HG03095 (cell line): ENCODE measurements at regions not wholly inside any gene's neighbourhood (a gene's known extent, or its start where the extent isn't known, plus 50 kb on each side); places are given as distances from the start of the nearest gene placed in this dataset.

ENCODE experiments used
- ATAC-seq: cut with Tn5 transposase; IDR thresholded peaks from one replicate; pipeline ENCODE4 v1.9.1; 2021; ENCODE audit warnings: moderate library complexity; ENCODE audit not compliant: unreplicated experiment

DNA sequence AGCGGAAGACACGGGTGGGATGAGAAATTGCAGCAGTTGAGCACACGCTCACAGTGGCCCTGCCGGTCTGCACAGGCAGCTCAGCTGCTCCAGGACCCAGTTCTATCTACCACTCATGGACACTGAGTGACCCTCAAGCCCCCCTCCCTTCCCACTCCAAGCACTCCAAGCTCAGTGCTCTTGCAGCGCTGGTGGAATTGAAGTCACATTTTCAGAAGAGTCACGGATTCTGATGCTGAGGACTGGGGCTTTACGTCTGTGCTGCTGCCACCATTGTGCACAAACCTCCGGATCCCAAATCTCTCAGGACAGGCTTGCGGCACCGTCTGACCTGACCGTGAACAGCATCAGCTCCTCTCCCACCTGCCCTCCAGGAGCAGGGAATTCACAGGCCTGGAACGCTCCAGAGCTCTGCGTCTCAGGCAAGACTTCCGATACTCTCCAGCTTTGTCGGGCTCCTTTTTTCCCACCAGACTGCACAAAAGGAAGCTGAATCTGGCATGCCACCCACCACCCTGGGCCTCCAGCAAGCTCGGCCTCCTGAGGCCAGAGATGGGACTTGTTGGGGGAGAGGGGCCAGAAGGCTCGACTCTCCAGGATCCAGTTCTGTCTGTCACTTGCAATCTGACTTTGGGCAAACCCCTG lies 213.1 kb upstream of the RTL1 start:
- no peak for ATAC-seq

- ATAC-seq, result no peak
These were observed 214.0 kb upstream of the RTL1 start for GRCh38 chr14:101117543-101117942.

DNA sequence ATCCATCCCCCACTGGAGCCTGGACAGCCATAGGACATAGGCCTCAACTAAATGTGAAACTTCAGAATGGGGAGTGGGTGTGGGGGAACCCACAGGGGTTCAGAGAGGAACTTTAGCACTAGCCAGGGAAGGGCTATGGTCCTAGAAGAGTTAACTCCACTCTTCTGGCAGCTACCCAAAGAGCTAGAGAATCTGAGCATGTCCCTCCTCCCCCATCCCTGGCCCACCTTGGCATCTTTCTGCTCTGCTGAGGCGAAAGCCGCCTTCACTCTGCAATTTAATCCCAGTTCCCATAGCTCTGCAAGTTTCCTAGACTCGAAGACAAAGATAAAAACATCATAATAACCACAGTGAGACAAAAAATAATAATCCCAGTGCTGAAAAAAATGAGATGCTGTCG lies 214.7 kb upstream of the RTL1 start:
- ATAC-seq, result no peak

GRCh38 chr14:101118746-101119591 lies 215.4 kb upstream of the RTL1 start:
- ATAC-seq, result no peak

- no peak for ATAC-seq
These were observed 216.5 kb upstream of the RTL1 start for GRCh38 chr14:101119830-101120571.

- no peak for ATAC-seq
These were observed 217.4 kb upstream of the RTL1 start for GRCh38 chr14:101120641-101121507.

DNA sequence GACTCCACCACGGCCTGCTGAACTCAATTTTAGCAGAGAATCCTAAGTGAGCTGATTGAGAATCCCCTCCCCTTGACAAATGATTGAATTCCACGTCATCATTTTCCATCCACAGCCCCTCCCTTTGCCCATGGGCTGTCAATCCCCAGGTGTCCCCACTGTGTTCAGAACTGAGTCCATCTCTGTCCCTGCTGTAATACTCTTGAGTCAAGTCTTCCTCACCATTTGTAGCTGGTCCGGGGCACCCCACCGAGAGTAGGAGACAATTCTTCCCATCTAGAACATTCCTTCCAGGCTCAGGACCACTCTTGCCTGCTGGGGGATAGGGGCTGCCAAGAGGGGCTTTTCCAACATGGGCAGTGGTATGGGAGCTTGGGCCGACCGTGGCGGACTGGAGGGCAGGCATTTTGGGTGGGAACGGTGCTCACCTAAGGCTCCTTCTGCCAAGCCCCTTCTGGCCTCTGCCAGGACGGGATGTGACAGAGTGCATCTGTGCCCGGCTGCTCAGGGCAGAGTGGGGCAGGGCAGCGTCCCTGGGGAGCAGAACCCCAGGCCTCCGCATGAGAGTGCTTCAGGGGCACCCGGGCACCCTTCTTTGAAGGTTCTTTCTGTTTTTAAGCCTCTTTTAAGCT lies 218.1 kb upstream of the RTL1 start:
- no peak for ATAC-seq

- ATAC-seq, result no peak
These were observed 219.0 kb upstream of the RTL1 start for GRCh38 chr14:101122237-101123141.

- ATAC-seq, result no peak
These were observed 220.3 kb upstream of the RTL1 start for GRCh38 chr14:101123618-101124510.

DNA sequence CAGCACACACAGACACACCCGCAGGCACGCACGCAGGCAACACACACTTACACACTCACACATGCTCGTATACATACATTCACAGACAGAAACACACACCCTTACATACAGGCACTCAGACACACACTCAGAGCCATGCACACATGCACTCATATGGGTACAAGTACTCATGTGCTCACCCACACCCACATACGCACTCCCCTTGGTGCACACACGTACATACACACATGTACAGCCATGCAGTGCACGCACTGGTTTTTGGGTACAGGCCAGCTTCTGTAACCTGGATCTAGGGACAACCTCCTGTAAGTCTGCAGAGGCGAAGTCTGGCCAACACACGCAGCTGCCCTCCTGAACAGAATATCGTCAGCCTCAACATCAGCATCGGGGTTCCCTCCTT lies 221.3 kb upstream of the RTL1 start:
- ATAC-seq, result no peak

DNA sequence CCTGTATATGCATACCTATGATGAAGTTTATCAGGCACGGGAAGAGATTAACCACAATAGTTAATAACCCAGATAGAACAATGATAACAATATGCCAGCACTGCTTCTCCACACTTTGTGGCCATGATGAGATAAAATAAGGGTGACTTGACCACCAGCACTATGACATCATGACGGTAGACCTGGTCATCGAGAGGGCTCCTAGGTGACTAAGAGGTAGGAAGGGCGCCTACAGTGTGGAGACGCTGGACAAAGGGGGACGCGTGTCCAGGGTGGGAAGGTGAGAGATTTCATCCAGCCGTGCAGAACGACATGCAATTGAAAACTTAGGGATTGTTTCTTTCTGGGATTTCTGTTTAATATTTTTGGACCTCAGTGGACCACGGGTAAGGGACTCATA lies 221.8 kb upstream of the RTL1 start:
- ATAC-seq, result no peak

DNA sequence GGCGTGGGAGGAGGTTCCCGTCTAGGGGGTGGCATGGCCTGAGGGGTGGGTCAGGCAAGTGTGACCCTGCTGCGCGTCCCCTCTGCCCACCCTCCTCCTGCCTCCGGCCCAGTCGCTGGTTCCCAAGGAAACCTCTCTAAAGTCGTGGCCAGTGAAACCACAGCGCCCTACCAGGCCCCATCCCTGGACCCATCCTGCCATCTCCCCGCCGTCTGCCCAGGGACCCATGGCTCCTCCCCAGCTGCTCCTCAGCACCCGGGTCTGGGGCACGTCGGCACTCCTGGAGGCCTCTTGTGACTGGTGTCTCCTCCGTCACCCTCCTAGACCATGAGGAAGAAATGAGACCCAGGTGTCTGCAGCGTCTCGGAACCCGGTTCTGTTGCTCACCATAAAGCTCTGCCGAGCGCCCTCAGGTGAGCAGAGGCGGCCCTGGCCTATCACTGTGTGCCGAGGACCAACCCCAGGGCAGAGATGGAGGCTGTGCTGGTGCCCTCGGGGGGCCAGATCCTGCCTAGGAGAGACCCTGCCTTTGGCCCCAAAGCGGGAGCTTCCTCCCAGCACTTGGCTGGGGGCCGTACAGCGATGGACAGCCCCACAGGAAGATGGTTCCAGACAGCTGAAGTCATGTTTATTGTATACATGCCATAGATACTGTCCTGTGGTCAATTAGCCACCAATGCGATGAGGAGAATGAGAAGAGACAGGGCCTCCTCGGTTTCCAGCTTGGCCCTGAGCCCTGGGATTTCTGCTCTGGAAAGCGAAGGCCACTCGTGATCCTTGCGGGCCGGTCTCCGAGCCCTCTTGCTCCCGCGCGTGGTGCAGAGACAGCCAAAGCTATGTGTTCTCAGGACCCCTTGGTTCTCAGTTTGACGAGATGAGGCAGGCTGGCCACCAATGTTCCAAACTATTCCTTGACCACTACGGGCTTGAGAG lies 222.5 kb upstream of the RTL1 start:
- no peak for ATAC-seq

DNA sequence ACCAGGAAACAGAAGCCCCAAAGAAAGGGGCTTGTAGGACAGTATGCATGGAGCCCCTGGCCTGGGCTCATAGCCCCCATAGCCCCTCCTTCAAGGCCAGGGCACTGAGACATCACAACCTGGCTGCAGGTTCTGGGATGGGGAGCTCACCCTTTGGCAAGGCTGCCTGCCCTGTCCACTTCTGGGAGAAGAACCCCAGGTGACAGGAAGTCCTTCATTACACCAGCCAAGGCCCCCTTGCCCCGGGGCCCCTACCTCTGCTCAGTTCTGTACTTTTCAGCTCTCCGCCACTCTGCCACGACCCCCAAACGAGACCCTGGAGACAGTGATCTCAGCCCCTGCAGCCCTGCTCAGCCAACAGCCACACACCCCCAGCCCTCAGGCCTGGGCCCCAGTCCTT lies 223.2 kb upstream of the RTL1 start:
- no peak for ATAC-seq

- no peak for ATAC-seq
These were observed 223.7 kb upstream of the RTL1 start for GRCh38 chr14:101127224-101127623.

- ATAC-seq, result no peak
These were observed 225.2 kb upstream of the RTL1 start for GRCh38 chr14:101128478-101129321.

DNA sequence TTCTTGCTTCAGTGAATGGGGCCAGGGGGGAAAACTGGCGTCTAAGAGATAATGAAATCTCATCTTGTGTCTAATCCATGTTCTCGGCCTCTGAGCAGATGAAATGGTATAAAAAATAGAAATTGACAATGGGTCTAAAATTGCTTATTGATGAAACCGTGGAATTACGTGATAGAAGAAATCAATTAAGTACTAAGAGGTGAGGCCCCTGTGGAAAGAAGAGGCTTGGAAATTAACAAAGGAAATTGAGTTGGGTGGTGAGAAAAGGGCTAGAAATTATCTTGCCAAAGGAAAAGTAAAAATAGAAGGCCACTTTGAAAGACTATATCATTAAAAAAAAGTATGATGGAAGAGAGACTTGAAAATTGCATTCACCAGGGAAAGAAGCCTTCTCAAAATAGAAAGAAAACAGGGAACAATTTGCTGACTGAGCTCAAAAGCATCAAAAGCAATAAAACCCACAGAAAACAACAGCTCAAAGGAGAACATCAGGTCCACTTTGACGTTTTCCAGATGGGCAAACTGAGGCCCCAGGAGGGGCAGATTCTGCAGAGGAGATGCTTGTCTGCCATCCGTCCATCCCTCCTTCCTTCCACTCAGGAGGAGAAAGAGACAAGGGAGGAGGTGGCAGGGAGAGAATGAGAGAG lies 226.1 kb upstream of the RTL1 start:
- no peak for ATAC-seq
